ENCODE measurements at regions not wholly inside any gene's neighbourhood (a gene's known extent, or its start where the extent isn't known, plus 50 kb on each side); places are given as distances from the start of the nearest gene placed in this dataset.

DNA sequence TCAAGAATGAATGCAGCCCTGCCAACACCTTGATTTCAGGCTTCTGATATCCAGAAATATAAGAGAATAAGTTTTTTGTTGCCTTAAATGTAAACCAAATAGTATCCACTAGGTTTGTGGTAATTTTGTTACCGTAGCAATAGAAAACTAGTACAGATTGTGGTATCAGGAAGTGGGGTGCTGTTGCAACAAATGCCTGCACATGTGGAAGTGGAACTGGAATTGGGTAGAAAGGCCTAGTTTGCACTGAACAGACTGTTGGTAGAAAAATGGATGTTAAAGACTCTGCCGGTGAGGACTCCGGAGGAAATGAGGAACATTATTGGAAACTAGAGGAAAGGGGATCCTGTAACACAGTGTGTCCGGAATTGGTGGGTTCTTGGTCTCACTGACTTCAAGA lies 145.8 kb upstream of the MGAT5 start:
- TF ChIP-seq, protein P1, sequence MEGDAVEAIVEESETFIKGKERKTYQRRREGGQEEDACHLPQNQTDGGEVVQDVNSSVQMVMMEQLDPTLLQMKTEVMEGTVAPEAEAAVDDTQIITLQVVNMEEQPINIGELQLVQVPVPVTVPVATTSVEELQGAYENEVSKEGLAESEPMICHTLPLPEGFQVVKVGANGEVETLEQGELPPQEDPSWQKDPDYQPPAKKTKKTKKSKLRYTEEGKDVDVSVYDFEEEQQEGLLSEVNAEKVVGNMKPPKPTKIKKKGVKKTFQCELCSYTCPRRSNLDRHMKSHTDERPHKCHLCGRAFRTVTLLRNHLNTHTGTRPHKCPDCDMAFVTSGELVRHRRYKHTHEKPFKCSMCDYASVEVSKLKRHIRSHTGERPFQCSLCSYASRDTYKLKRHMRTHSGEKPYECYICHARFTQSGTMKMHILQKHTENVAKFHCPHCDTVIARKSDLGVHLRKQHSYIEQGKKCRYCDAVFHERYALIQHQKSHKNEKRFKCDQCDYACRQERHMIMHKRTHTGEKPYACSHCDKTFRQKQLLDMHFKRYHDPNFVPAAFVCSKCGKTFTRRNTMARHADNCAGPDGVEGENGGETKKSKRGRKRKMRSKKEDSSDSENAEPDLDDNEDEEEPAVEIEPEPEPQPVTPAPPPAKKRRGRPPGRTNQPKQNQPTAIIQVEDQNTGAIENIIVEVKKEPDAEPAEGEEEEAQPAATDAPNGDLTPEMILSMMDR (IDR thresholded peaks at IDR 0.05; ENCODE audit: borderline replicate concordance, extremely low read depth, insufficient read depth), result no peak
- H3K27ac ChIP-seq (ENCODE audit: low read depth in 2 of 2, low read length in 2 of 2), result no peak overlapping the region
- peaks cover 0 to 5% (median 0%) of the 10 kb centered on the region in 3 donors for H3K9me3 ChIP-seq (ENCODE audit: control insufficient read depth in 2 of 3, insufficient read depth in 1 of 3, low read length in 3 of 3)
- DNase-seq (no peak), FAIRE-seq (no peak)
- H3K4me3 ChIP-seq (ENCODE audit: low read length in 3 of 3), result no peak overlapping the region
- no peaks in the 10 kb centered on the region for H3K27me3 ChIP-seq (ENCODE audit: control insufficient read depth, insufficient read depth, low read length)
- intact Hi-C loops (cut with DNase I), result no loop called here
- H3K9ac ChIP-seq (ENCODE audit: low read length in 3 of 3), result no peak overlapping the region
- no peaks in the 10 kb centered on the region for H3K4me1 ChIP-seq (ENCODE audit: control insufficient read depth in 2 of 3, insufficient read depth in 2 of 3, low read depth in 1 of 3, low read length in 3 of 3)
- no peaks in the 10 kb centered on the region for H3K36me3 ChIP-seq (ENCODE audit: control insufficient read depth in 2 of 3, insufficient read depth in 3 of 3, low read length in 3 of 3)

DNA sequence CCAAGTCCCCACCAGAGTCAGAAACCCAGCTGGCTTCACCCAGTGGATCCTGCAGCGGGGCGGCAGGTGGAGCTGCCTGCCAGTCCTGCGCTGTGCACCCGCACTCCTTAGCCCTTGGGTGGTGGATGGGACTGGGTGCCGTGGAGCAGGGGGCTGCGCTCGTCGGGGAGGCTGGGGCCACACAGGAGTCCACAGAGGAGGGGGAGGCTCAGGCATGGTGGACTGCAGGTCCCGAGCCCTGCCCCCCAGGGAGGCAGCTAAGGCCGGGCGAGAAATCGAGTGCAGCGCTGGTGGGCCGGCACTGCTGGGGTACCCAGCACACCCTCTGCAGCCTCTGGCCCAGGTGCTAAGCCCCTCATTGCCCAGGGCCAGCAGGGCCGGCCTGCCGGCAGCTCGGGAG lies 144.6 kb upstream of the MGAT5 start:
- intact Hi-C loops (cut with DNase I), result no loop called here
- TF ChIP-seq, protein P1 (IDR thresholded peaks at IDR 0.05; ENCODE audit: borderline replicate concordance, extremely low read depth, insufficient read depth), result no peak
- DNase-seq (no peak), FAIRE-seq (no peak)
- Histone ChIP-seq H3K9ac (ENCODE audit: low read length in 3 of 3) (no peak overlapping the region), H3K9me3 (ENCODE audit: control insufficient read depth in 2 of 3, insufficient read depth in 1 of 3, low read length in 3 of 3) (peaks cover 0 to 5% (median 0%) of the 10 kb centered on the region in 3 donors), H3K27ac (ENCODE audit: low read depth in 2 of 2, low read length in 2 of 2) (no peak overlapping the region), H3K27me3 (ENCODE audit: control insufficient read depth, insufficient read depth, low read length) (no peaks in the 10 kb centered on the region), H3K4me1 (ENCODE audit: control insufficient read depth in 2 of 3, insufficient read depth in 2 of 3, low read depth in 1 of 3, low read length in 3 of 3) (no peaks in the 10 kb centered on the region), H3K4me3 (ENCODE audit: low read length in 3 of 3) (no peak overlapping the region), H3K36me3 (ENCODE audit: control insufficient read depth in 2 of 3, insufficient read depth in 3 of 3, low read length in 3 of 3) (no peaks in the 10 kb centered on the region)

DNA sequence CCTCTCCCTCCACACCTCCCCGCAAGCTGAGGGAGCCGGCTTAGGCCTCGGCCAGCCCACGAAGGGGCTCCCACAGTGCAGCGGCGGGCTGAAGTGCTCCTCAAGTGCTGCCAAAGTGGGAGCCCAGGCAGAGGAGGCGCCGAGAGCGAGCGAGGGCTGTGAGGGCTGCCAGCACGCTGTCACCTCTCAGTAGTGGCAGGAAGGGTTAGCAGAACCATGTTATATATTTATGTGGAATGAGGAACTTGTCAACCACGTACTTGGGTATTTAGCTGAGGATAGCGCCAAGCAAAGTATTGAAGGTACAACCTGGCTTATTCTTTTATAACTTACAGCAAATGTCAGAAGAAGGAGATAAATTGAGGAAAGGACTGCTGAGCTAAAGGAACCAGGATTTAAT lies 144.1 kb upstream of the MGAT5 start:
- FAIRE-seq (no peak), DNase-seq (no peak)
- no peaks in the 10 kb centered on the region for H3K27me3 ChIP-seq (ENCODE audit: control insufficient read depth, insufficient read depth, low read length)
- TF ChIP-seq, protein P1 (IDR thresholded peaks at IDR 0.05; ENCODE audit: borderline replicate concordance, extremely low read depth, insufficient read depth), result no peak
- H3K4me3 ChIP-seq (ENCODE audit: low read length in 3 of 3), result no peak overlapping the region
- no peak overlapping the region for H3K27ac ChIP-seq (ENCODE audit: low read depth in 2 of 2, low read length in 2 of 2)
- no peak overlapping the region for H3K9ac ChIP-seq (ENCODE audit: low read length in 3 of 3)
- intact Hi-C loops (cut with DNase I), result loop anchor here (10.0 kb wide), 1 partner anchor 305 kb away; no protein-coding TSS in a partner anchor
- no peaks in the 10 kb centered on the region for H3K36me3 ChIP-seq (ENCODE audit: control insufficient read depth in 2 of 3, insufficient read depth in 3 of 3, low read length in 3 of 3)
- H3K4me1 ChIP-seq (ENCODE audit: control insufficient read depth in 2 of 3, insufficient read depth in 2 of 3, low read depth in 1 of 3, low read length in 3 of 3), result no peaks in the 10 kb centered on the region
- peaks cover 0 to 5% (median 0%) of the 10 kb centered on the region in 3 donors for H3K9me3 ChIP-seq (ENCODE audit: control insufficient read depth in 2 of 3, insufficient read depth in 1 of 3, low read length in 3 of 3)

DNA sequence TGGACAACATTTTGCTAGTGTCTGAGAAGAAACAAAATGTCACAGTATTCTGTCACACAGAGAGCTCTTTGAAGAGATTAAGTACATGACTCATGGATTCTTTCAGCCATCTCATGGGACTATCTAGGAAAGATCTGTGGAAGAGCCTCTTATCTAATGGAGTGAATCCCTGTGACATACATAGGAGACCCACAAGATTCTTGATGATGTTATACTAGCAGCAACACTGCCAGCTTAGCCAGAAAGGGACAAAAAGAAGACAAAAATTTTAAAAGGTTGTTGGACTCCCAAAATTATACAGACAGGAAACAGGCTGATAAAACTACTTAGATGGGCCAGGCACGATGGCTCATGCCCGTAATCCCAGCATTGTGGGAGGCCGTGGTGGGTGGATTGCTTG lies 143.3 kb upstream of the MGAT5 start:
- DNase-seq, result no peak
- Histone ChIP-seq H3K27me3 (ENCODE audit: control insufficient read depth, insufficient read depth, low read length) (no peaks in the 10 kb centered on the region), H3K27ac (ENCODE audit: low read depth in 2 of 2, low read length in 2 of 2) (no peak overlapping the region), H3K4me1 (ENCODE audit: control insufficient read depth in 2 of 3, insufficient read depth in 2 of 3, low read depth in 1 of 3, low read length in 3 of 3) (no peaks in the 10 kb centered on the region), H3K9me3 (ENCODE audit: control insufficient read depth in 2 of 3, insufficient read depth in 1 of 3, low read length in 3 of 3) (peaks cover 0 to 5% (median 0%) of the 10 kb centered on the region in 3 donors), H3K36me3 (ENCODE audit: control insufficient read depth in 2 of 3, insufficient read depth in 3 of 3, low read length in 3 of 3) (no peaks in the 10 kb centered on the region), H3K4me3 (ENCODE audit: low read length in 3 of 3) (no peak overlapping the region), H3K9ac (ENCODE audit: low read length in 3 of 3) (no peak overlapping the region)
- FAIRE-seq, result no peak
- intact Hi-C loops (cut with DNase I), result loop anchor here (10.0 kb wide), 1 partner anchor 304 kb away; no protein-coding TSS in a partner anchor
- TF ChIP-seq, protein P1 (IDR thresholded peaks at IDR 0.05; ENCODE audit: borderline replicate concordance, extremely low read depth, insufficient read depth), result no peak
